ENCODE measurements at regions not wholly inside any gene's neighbourhood (a gene's known extent, or its start where the extent isn't known, plus 50 kb on each side); places are given as distances from the start of the nearest gene placed in this dataset.

DNA sequence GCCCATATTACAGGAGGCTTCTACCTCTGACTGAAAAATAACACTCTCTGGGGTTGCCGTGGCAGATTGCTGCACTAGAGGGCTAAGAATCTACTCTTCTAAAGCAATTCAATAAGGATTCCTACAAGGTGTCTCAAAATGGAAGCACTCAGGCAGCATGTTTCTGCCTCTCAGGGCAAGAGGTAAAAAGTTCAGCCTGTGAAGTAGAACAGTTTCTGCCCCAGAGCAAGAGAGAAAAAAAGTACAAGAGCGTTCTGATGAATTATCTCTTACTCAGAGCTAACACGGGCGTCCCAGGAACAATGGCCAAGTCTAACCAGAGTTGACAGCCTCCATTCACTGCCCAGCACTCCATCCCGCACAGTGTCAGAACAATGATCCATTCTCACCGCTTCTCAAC is 71.3 kb upstream of the TES start:
- DNase-seq, result no peak
- CTCF ChIA-PET, result interaction anchor here (0.6 to 2.5 kb wide), 28 partner anchors 9 to 1345 kb away, joined by 3 to 21 read pairs (median 4); no protein-coding TSS in a partner anchor
- Histone ChIP-seq H3K79me2 (ENCODE audit: insufficient read depth) (no peaks in the 10 kb centered on the region), H3K27me3 (ENCODE audit: insufficient read depth) (peaks cover 53% of the 10 kb centered on the region), H3K9me2 (no peaks in the 10 kb centered on the region), H3K4me3 (ENCODE audit: low read depth in 2 of 2, low read length in 1 of 2) (no peak overlapping the region), H2AFZ (ENCODE audit: low read depth) (no peak overlapping the region), H3K36me3 (replicated peaks in 1 of 2; ENCODE audit: control insufficient read depth in 1 of 2, insufficient read depth in 2 of 2, low read length in 1 of 2) (no peaks in the 10 kb centered on the region), H3K4me2 (no peak overlapping the region), H3K9me3 (no peaks in the 10 kb centered on the region), H3K9ac (no peak overlapping the region), H3K27ac (ENCODE audit: low read depth in 2 of 2, low read length in 1 of 2) (no peak overlapping the region), H3K4me1 (ENCODE audit: control insufficient read depth in 1 of 2, insufficient read depth in 2 of 2, low read depth in 1 of 2, low read length in 1 of 2) (no peaks in the 10 kb centered on the region), H4K20me1 (ENCODE audit: insufficient read depth) (no peaks in the 10 kb centered on the region), H3F3A (replicated peaks; ENCODE audit: insufficient read depth) (no peaks in the 10 kb centered on the region)
- TF ChIP-seq RAD21 (IDR thresholded peaks at IDR 0.05; ENCODE audit: low read length), result no peak
- TF ChIP-seq NRF1 (IDR thresholded peaks at IDR 0.05; ENCODE audit: low read depth, low read length), result no peak
- no peak for TF ChIP-seq TCF12 (IDR thresholded peaks at IDR 0.05)
- no peak for TF ChIP-seq JUND (IDR thresholded peaks at IDR 0.05)
- TF ChIP-seq POLR2AphosphoS5 (IDR thresholded peaks at IDR 0.05; ENCODE audit: low read depth, low read length), result no peak
- TF ChIP-seq SMC3 (IDR thresholded peaks at IDR 0.05; ENCODE audit: low read depth, low read length), result no peak
- no peak for TF ChIP-seq EP300 (IDR thresholded peaks at IDR 0.05; ENCODE audit: borderline replicate concordance in 1 of 2, low read depth in 1 of 2, low read length in 1 of 2)
- no peak for TF ChIP-seq FOXJ3 (CRISPR knock-in tag; IDR thresholded peaks at IDR 0.05)
- no peak for TF ChIP-seq ELF1 (IDR thresholded peaks at IDR 0.05)
- TF ChIP-seq FOXM1 (IDR thresholded peaks at IDR 0.05; ENCODE audit: low read depth), result no peak
- TF ChIP-seq FOSL2 (IDR thresholded peaks at IDR 0.05; ENCODE audit: borderline replicate concordance, low read depth), result no peak
- TF ChIP-seq MAX (IDR thresholded peaks at IDR 0.05; ENCODE audit: low read depth), result no peak
- TF ChIP-seq, protein P1, sequence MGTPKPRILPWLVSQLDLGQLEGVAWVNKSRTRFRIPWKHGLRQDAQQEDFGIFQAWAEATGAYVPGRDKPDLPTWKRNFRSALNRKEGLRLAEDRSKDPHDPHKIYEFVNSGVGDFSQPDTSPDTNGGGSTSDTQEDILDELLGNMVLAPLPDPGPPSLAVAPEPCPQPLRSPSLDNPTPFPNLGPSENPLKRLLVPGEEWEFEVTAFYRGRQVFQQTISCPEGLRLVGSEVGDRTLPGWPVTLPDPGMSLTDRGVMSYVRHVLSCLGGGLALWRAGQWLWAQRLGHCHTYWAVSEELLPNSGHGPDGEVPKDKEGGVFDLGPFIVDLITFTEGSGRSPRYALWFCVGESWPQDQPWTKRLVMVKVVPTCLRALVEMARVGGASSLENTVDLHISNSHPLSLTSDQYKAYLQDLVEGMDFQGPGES (IDR thresholded peaks at IDR 0.05; ENCODE audit: low read depth, low read length), result no peak
- no peak for TF ChIP-seq GABPA (IDR thresholded peaks at IDR 0.05; ENCODE audit: low read depth)
- TF ChIP-seq NFIC (IDR thresholded peaks at IDR 0.05; ENCODE audit: borderline replicate concordance), result no peak
- no peak for TF ChIP-seq GATA2 (CRISPR knock-in tag; IDR thresholded peaks at IDR 0.05)
- TF ChIP-seq RFX5 (IDR thresholded peaks at IDR 0.05; ENCODE audit: low read length), result no peak
- TF ChIP-seq CHD2 (IDR thresholded peaks at IDR 0.05; ENCODE audit: low read length, partially characterized antibody), result no peak
- TF ChIP-seq, protein P2, sequence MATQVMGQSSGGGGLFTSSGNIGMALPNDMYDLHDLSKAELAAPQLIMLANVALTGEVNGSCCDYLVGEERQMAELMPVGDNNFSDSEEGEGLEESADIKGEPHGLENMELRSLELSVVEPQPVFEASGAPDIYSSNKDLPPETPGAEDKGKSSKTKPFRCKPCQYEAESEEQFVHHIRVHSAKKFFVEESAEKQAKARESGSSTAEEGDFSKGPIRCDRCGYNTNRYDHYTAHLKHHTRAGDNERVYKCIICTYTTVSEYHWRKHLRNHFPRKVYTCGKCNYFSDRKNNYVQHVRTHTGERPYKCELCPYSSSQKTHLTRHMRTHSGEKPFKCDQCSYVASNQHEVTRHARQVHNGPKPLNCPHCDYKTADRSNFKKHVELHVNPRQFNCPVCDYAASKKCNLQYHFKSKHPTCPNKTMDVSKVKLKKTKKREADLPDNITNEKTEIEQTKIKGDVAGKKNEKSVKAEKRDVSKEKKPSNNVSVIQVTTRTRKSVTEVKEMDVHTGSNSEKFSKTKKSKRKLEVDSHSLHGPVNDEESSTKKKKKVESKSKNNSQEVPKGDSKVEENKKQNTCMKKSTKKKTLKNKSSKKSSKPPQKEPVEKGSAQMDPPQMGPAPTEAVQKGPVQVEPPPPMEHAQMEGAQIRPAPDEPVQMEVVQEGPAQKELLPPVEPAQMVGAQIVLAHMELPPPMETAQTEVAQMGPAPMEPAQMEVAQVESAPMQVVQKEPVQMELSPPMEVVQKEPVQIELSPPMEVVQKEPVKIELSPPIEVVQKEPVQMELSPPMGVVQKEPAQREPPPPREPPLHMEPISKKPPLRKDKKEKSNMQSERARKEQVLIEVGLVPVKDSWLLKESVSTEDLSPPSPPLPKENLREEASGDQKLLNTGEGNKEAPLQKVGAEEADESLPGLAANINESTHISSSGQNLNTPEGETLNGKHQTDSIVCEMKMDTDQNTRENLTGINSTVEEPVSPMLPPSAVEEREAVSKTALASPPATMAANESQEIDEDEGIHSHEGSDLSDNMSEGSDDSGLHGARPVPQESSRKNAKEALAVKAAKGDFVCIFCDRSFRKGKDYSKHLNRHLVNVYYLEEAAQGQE (IDR thresholded peaks at IDR 0.05; ENCODE audit: low read depth, low read length), result no peak
- WGBS (ENCODE audit: low lambda C conversion rate), result 23% methylated on average over 6 of the region's 6 CpGs
- POLR2A ChIA-PET, result no interaction called here
